ENCODE measurements at regions not wholly inside any gene's neighbourhood (a gene's known extent, or its start where the extent isn't known, plus 50 kb on each side); places are given as distances from the start of the nearest gene placed in this dataset.

- H3K4me3 Mint-ChIP-seq (ENCODE audit: unreplicated experiment), result no peak overlapping the region
- no peaks in the 10 kb centered on the region for H3K36me3 Mint-ChIP-seq (ENCODE audit: unreplicated experiment)
- no peak overlapping the region for H3K27ac Mint-ChIP-seq (ENCODE audit: unreplicated experiment)
- H3K27me3 Mint-ChIP-seq (ENCODE audit: unreplicated experiment), result no peaks in the 10 kb centered on the region
- peaks cover 1% of the 10 kb centered on the region for H3K9me3 Mint-ChIP-seq (ENCODE audit: unreplicated experiment)
- no peaks in the 10 kb centered on the region for H3K4me1 Mint-ChIP-seq (ENCODE audit: low read depth, unreplicated experiment)
- no peak for DNase-seq
- no peak for TF ChIP-seq CTCF (IDR thresholded peaks at IDR 0.05; ENCODE audit: partially characterized antibody, unreplicated experiment)
These were observed 379.9 kb upstream of the PDE3A start for GRCh38 chr12:19988459-19988873.

- TF ChIP-seq CTCF (IDR thresholded peaks at IDR 0.05; ENCODE audit: partially characterized antibody, unreplicated experiment), result no peak
- H3K4me3 Mint-ChIP-seq (ENCODE audit: unreplicated experiment), result no peak overlapping the region
- no peaks in the 10 kb centered on the region for H3K36me3 Mint-ChIP-seq (ENCODE audit: unreplicated experiment)
- no peaks in the 10 kb centered on the region for H3K27me3 Mint-ChIP-seq (ENCODE audit: unreplicated experiment)
- peaks cover 1% of the 10 kb centered on the region for H3K9me3 Mint-ChIP-seq (ENCODE audit: unreplicated experiment)
- H3K4me1 Mint-ChIP-seq (ENCODE audit: low read depth, unreplicated experiment), result no peaks in the 10 kb centered on the region
- no peak overlapping the region for H3K27ac Mint-ChIP-seq (ENCODE audit: unreplicated experiment)
- no peak for DNase-seq
These were observed 379.4 kb upstream of the PDE3A start for GRCh38 chr12:19988948-19989347.

- no peaks in the 10 kb centered on the region for H3K27me3 Mint-ChIP-seq (ENCODE audit: unreplicated experiment)
- H3K36me3 Mint-ChIP-seq (ENCODE audit: unreplicated experiment), result no peaks in the 10 kb centered on the region
- H3K4me3 Mint-ChIP-seq (ENCODE audit: unreplicated experiment), result no peak overlapping the region
- no peak for DNase-seq
- H3K27ac Mint-ChIP-seq (ENCODE audit: unreplicated experiment), result no peak overlapping the region
- H3K9me3 Mint-ChIP-seq (ENCODE audit: unreplicated experiment), result peaks cover 1% of the 10 kb centered on the region
- TF ChIP-seq CTCF (IDR thresholded peaks at IDR 0.05; ENCODE audit: partially characterized antibody, unreplicated experiment), result no peak
- no peaks in the 10 kb centered on the region for H3K4me1 Mint-ChIP-seq (ENCODE audit: low read depth, unreplicated experiment)
These were observed 377.2 kb upstream of the PDE3A start for GRCh38 chr12:19991146-19991545.

- no peak for TF ChIP-seq CTCF (IDR thresholded peaks at IDR 0.05; ENCODE audit: partially characterized antibody, unreplicated experiment)
- H3K27me3 Mint-ChIP-seq (ENCODE audit: unreplicated experiment), result no peaks in the 10 kb centered on the region
- H3K4me1 Mint-ChIP-seq (ENCODE audit: low read depth, unreplicated experiment), result no peaks in the 10 kb centered on the region
- H3K4me3 Mint-ChIP-seq (ENCODE audit: unreplicated experiment), result no peak overlapping the region
- no peaks in the 10 kb centered on the region for H3K36me3 Mint-ChIP-seq (ENCODE audit: unreplicated experiment)
- DNase-seq, result no peak
- H3K27ac Mint-ChIP-seq (ENCODE audit: unreplicated experiment), result no peak overlapping the region
- H3K9me3 Mint-ChIP-seq (ENCODE audit: unreplicated experiment), result peaks cover 1% of the 10 kb centered on the region
These were observed 376.0 kb upstream of the PDE3A start for GRCh38 chr12:19992311-19992710.

- TF ChIP-seq CTCF (IDR thresholded peaks at IDR 0.05; ENCODE audit: partially characterized antibody, unreplicated experiment), result no peak
- Mint-ChIP-seq H3K9me3 (ENCODE audit: unreplicated experiment) (peaks cover 2% of the 10 kb centered on the region), H3K4me3 (ENCODE audit: unreplicated experiment) (no peak overlapping the region), H3K27ac (ENCODE audit: unreplicated experiment) (no peak overlapping the region), H3K36me3 (ENCODE audit: unreplicated experiment) (no peaks in the 10 kb centered on the region), H3K27me3 (ENCODE audit: unreplicated experiment) (no peaks in the 10 kb centered on the region), H3K4me1 (ENCODE audit: low read depth, unreplicated experiment) (no peaks in the 10 kb centered on the region)
- no peak for DNase-seq
These were observed 373.4 kb upstream of the PDE3A start for GRCh38 chr12:19994968-19995367.
